Right lobe of liver (tissue), 6 donors: ENCODE measurements at regions not wholly inside any gene's neighbourhood (a gene's known extent, or its start where the extent isn't known, plus 50 kb on each side); places are given as distances from the start of the nearest gene placed in this dataset.

Experiments
- ATAC-seq, 4 donors: fragments of 200-7000 bp; cut with Tn5 transposase; one replicate each; pipeline ENCODE4 v1.9.1; 2020; ENCODE audit warnings: mild to moderate bottlenecking in 4 of 4, moderate library complexity in 4 of 4
- DNase-seq, 3 donors: peaks; one replicate each; pipeline ENCODE4 v3.0.0-alpha.2; 2020
- H3K27ac ChIP-seq, 3 donors: fragments of 200-600 bp; one replicate each; pipeline ENCODE4 v1.8.0; 2022
- H3K27me3 ChIP-seq, 2 donors: fragments of 200-600 bp; one replicate each; pipeline ENCODE4 v1.8.0; 2022
- H3K36me3 ChIP-seq, 4 donors: fragments of 200-600 bp; sonication (generic) in 1 of 4; one replicate each; pipeline versions ENCODE4 v1.5.1 to v1.8.0; 2017 to 2022; ENCODE audit warnings: control low read depth in 1 of 4
- H3K4me1 ChIP-seq, 4 donors: fragments of 200-600 bp; sonication (generic) in 1 of 4; one replicate each; pipeline versions ENCODE4 v1.5.1 to v1.8.0; 2017 to 2022; ENCODE audit warnings: control low read depth in 1 of 4
- H3K4me3 ChIP-seq, 3 donors: fragments of 200-600 bp; one replicate each; pipeline ENCODE4 v1.8.0; 2022
- H3K9me3 ChIP-seq, 4 donors: fragments of 200-600 bp; sonication (generic) in 1 of 4; one replicate each; pipeline versions ENCODE4 v1.5.1 to v1.8.0; 2017 to 2022; ENCODE audit warnings: control low read depth in 1 of 4
- POLR2A ChIP-seq: fragments of 450-650 bp; IDR thresholded peaks from one replicate; pipeline ENCODE4 v1.6.1; 2017; ENCODE audit warnings: antibody characterized with exemption, mild to moderate bottlenecking
- WGBS: methylation state at CpG from one replicate; pipeline ENCODE4 v1.1.6; 2018; ENCODE audit warnings: low coverage, low lambda C conversion rate; ENCODE audit not compliant: insufficient coverage; ENCODE audit errors: missing lambda C conversion rate; 5-methylcytosine and 5-hydroxymethylcytosine counted together
- intact Hi-C, 2 donors: fragments of 100-400 bp; cut with DNase I; formaldehyde crosslinking; loops; one replicate each; pipeline versions ENCODE4 v1.11.2 to v1.14.1; 2022
- TF ChIP-seq, protein P1 (sequence below), 4 donors: fragments of 200-600 bp in 3 of 4; fragments of 450-650 bp in 1 of 4; IDR thresholded peaks; one replicate each; pipeline versions ENCODE4 v1.5.1 to v1.8.0; 2016 to 2022; ENCODE audit warnings: antibody characterized with exemption in 4 of 4, mild to moderate bottlenecking in 2 of 4
- donor health status: DM: no; HTN: yes; CAD: no.
- donor health status: DM: no; HTN: no; CAD: no.
- donor health status: DM: no; HTN: no; CAD: no.
- donor health status: DM: no; HTN: yes; CAD: no.
- donor health status: DM: no; HTN: yes; CAD: no.

DNA sequence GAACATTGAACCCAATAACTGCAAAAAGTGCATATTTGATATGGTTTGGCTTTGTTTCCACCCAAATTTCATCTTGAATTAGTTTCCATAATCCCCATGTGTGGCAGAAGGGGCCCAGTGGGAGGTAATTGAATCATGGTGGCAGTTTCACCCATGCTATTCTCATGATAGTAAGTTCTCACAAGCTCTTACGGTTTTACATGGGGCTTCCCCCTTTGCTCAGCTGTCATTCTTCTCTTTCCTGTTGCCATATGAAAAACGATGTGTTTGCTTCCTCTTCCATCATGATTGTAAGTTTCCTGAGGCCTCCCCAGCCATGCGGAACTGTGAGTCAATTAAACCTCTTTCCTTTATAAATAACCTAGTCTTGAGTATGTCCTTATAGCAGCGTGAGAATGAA, 127.6 kb downstream of the CHD9NB start:
- WGBS = 45% methylated on average over 4 of the region's 4 CpGs
- intact Hi-C loops = no loop called here
- no peaks in the 10 kb centered on the region for H3K27me3 ChIP-seq
- H3K27ac ChIP-seq = no peak overlapping the region
- H3K36me3 ChIP-seq = no peaks in the 10 kb centered on the region
- no peak for ATAC-seq
- DNase-seq = no peak
- H3K9me3 ChIP-seq = no peaks in the 10 kb centered on the region
- TF ChIP-seq, protein P1, sequence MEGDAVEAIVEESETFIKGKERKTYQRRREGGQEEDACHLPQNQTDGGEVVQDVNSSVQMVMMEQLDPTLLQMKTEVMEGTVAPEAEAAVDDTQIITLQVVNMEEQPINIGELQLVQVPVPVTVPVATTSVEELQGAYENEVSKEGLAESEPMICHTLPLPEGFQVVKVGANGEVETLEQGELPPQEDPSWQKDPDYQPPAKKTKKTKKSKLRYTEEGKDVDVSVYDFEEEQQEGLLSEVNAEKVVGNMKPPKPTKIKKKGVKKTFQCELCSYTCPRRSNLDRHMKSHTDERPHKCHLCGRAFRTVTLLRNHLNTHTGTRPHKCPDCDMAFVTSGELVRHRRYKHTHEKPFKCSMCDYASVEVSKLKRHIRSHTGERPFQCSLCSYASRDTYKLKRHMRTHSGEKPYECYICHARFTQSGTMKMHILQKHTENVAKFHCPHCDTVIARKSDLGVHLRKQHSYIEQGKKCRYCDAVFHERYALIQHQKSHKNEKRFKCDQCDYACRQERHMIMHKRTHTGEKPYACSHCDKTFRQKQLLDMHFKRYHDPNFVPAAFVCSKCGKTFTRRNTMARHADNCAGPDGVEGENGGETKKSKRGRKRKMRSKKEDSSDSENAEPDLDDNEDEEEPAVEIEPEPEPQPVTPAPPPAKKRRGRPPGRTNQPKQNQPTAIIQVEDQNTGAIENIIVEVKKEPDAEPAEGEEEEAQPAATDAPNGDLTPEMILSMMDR (IDR thresholded peaks at IDR 0.05) = no peak
- no peak for TF ChIP-seq POLR2A
- no peaks in the 10 kb centered on the region for H3K4me1 ChIP-seq
- no peak overlapping the region for H3K4me3 ChIP-seq

DNA sequence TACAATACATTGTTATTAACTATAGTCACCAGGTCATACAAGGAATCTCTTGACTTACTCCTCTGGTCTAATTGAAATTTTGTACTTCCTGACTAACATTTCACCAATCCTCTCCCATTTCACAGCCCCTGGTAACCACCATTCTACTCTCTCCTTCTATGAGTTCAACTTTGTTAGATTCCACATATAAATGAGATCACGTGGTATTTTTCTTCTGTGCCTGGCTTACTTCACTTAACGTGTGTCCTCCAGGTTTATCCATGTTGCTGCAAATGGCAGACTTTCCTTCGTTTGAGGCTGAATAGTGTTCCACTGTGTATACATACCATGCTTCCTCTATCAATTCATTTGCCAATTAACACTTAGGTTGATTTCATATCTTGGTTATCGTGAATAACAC, 128.5 kb downstream of the CHD9NB start:
- Histone ChIP-seq H3K27ac (no peak overlapping the region), H3K9me3 (no peaks in the 10 kb centered on the region), H3K4me1 (no peaks in the 10 kb centered on the region), H3K36me3 (no peaks in the 10 kb centered on the region), H3K27me3 (no peaks in the 10 kb centered on the region), H3K4me3 (no peak overlapping the region)
- TF ChIP-seq, protein P1 (IDR thresholded peaks at IDR 0.05) = no peak
- no peak for TF ChIP-seq POLR2A
- ATAC-seq (no peak), DNase-seq (no peak)
- intact Hi-C loops = no loop called here
- 67% methylated on average over 4 of the region's 4 CpGs for WGBS

DNA sequence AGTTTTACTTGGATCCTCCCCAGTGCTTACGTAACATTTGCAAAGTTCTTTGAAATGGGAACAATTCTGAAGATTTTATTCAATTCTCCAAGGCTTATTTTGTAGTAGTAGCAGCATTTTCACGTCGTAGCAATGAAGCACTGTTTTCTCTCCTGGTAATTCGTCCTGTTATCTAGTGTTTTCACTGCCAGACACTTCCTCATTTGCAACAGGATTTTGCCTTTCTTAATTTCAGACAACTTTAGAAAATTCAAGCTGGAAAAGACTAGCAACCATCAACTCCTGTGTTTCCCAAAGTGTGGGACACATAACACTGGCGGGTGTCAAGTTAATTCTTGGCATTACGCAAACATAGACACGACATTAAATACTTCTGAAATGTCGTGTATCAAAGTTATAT, 131.6 kb downstream of the CHD9NB start:
- H3K4me3 ChIP-seq = no peak overlapping the region
- no peaks in the 10 kb centered on the region for H3K27me3 ChIP-seq
- no peaks in the 10 kb centered on the region for H3K4me1 ChIP-seq
- ATAC-seq (no peak), DNase-seq (no peak)
- no peak overlapping the region for H3K27ac ChIP-seq
- H3K36me3 ChIP-seq = no peaks in the 10 kb centered on the region
- intact Hi-C loops = no loop called here
- WGBS = 47% methylated on average over 8 of the region's 8 CpGs
- TF ChIP-seq, protein P1 (IDR thresholded peaks at IDR 0.05) = no peak
- TF ChIP-seq POLR2A = no peak
- H3K9me3 ChIP-seq = no peaks in the 10 kb centered on the region

DNA sequence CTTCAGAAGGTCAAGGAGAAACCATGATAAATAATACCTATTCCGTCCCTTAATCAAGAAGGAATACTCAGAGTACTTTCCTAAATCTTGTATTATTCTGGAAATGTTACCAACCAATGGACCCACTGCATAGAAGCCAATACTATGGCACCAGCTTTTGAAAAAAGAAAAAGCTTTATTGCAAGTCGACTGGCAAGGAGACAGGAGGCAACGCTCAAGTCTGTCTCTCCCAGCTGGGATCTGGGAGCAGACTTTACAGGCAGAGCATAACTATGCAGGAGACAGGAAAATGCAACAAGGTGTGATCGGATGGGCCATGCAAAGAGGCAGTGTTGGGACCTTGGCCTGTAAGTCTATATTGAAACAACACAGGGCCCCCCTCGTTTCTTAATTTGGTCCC, 132.4 kb downstream of the CHD9NB start:
- DNase-seq = no peak
- no peaks in the 10 kb centered on the region for H3K27me3 ChIP-seq
- no peak overlapping the region for H3K27ac ChIP-seq
- H3K4me3 ChIP-seq = no peak overlapping the region
- H3K36me3 ChIP-seq = no peaks in the 10 kb centered on the region
- TF ChIP-seq, protein P1 (IDR thresholded peaks at IDR 0.05) = no peak
- TF ChIP-seq POLR2A = no peak
- no peaks in the 10 kb centered on the region for H3K4me1 ChIP-seq
- ATAC-seq = no peak
- 53% methylated on average over 5 of the region's 5 CpGs for WGBS
- no peaks in the 10 kb centered on the region for H3K9me3 ChIP-seq
- intact Hi-C loops = no loop called here

DNA sequence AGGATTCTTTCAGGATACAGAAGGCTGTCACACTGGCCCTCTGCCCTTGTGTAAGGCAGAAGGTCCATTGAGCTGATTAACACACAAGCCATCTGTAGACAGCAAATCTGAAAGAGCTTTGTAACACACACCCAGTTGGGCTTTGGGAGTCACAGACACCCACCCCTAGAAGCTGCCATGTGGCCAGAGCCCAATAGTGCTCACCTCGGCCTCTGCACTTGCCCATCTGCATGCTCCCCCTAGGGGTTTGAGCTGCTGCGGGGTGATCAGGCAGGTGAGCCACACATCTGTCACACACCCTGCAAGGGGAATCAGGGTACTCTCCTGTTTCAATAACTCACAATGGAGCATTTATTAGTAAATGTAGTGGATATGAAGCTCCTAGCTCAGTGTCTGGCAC, 138.3 kb downstream of the CHD9NB start:
- Histone ChIP-seq H3K4me3 (no peak overlapping the region), H3K27me3 (no peaks in the 10 kb centered on the region), H3K36me3 (no peaks in the 10 kb centered on the region), H3K4me1 (no peaks in the 10 kb centered on the region), H3K27ac (no peak overlapping the region), H3K9me3 (no peaks in the 10 kb centered on the region)
- intact Hi-C loops = no loop called here
- no peak for DNase-seq
- TF ChIP-seq, protein P1 (IDR thresholded peaks at IDR 0.05) = no peak
- no peak for TF ChIP-seq POLR2A
- ATAC-seq = no peak
- 70% methylated on average over 2 of the region's 2 CpGs for WGBS
